DMS53 treated with DMSO at 0.1 percent for 48 hours (cell line): ENCODE measurements at regions not wholly inside any gene's neighbourhood (a gene's known extent, or its start where the extent isn't known, plus 50 kb on each side); places are given as distances from the start of the nearest gene placed in this dataset.
"Not testable (repeated sequence)": the region's sequence is repeated elsewhere in the genome, so short reads cannot be mapped to it uniquely, and the experiment has no call there.

Source experiments
- DNase-seq: peaks from one replicate; lab custom pipeline; 2025; ENCODE audit not compliant: unreplicated experiment; lab: John Stamatoyannopoulos, UW

DNA sequence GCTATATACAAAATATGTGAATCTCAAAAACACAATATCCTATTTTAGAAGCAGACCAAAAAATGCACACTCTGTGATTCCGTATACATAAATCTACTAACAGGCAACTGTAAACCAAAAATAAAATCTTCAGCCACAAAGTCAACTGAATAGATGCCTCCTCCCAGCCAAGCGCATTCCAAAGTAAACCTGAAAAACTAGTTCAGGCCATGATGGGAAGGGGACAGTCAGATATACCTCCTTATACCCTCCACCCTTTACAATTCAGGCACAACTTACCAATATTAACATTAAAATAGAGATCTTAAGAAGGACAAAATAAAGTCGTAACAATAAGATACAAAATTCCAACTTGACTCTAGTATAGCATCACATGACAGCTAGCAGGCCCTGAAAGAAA is 1604.5 kb upstream of the NUDT12 start:
- DNase-seq: no peak

DNA sequence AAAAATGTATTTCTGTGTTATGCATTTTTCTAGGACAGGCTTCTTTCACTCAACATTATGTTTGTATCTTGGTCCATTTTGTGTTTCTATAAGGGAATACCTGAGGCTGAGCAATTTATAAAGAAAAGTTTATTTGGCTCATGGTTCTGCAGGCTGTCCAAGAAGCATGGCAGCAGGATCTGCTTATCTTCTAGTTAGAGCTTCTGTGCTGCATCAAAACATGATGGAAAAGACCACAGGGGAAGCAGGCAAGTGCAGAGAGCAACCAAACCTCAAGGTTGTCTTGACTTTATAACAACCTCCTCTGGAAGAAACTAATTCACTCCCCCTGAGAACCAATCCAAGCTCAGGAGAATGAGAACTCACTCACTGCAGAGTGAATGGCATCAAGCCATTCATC is 1601.0 kb upstream of the NUDT12 start:
- no peak for DNase-seq

DNA sequence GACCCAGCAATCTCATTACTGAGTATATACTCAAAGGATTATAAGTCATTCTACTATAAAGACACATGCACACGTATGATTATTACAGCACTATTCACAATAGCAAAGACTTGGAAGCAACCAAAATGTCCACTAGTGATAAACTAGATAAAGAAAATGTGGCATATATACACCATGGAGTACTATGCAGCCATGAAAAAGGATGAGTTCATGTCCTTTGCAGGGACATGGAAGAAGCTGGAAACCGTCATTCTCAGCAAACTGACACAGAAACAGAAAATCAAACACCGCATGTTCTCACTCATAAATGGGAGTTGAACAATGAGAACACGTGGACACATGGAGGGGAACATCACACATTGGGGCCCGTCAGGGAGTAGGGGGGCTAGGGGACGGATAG is 1600.0 kb upstream of the NUDT12 start:
- not testable (repeated sequence) for DNase-seq

DNA sequence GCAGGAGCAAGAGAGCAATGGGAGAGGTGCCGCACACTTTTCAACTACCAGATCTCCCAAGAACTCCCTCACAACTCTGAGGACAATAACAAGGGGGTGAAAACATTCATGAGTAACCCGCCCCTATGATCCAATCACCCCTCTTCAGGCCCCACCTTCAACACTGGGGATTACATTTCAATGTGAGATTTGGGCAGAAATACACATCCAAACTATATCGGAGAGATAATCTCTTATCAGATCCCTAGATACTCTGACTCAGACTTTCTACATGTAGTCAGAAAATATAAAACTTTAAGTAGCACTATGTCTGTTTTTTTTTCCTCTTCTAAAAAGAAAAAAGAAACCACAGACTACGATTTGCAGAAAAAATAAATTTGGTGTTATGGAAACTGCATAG is 1595.9 kb upstream of the NUDT12 start:
- DNase-seq: no peak

DNA sequence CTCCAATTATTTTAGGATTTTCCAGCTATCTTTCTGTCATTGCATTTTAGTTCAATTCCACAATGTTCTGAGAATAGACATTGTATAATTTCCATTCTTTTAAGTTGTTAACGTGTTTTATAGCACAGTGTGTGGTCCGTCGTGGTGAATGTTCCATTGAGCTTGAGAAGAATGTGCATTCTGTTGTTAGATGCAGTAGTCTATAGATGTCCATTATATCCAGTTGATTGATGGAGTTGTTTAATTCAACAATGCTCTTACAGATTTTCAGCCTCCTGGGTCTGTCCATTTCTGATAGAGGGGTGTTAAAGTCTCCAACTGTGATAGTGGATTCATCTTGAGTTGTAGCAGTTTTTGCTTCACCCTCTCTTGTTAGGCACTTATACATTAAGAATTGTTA is 1587.7 kb upstream of the NUDT12 start:
- DNase-seq: no peak

DNA sequence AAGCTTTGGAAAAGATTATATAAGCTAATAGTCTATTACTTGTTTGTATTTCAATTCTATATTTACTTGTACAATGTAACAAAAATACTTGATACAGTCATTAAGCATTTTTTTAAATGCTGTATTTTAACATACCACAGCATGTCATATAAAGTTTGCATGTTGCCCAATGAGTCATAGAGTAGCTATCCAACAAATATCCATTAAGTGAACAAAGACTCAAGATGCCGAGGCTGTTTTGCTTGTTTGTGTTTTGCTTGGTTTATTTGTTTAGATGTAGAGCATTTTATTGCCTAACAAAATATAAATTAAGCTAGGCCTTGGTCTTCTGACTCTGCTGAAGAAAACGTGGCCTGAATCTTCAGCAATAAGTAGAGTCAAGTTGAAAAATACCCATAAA is 1584.3 kb upstream of the NUDT12 start:
- DNase-seq: no peak

DNA sequence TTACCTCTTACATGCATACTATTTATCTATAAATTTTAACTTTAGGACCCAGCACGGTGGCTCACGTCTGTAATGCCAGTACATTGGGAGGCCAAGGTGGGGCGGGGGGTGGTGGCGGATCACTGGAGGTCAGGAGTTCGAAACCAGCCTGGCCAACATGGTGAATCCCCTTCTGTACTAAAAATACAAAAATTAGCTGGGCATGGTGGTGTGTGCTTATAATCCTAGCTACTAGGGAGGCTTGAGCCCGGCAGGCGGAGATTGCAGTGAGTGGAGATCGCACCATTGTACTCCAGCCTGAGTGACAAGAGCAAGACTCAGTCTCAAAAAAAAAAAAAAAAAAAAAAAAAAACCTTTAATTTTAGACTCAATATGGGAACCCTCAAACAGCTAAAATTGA is 1582.6 kb upstream of the NUDT12 start:
- no peak for DNase-seq

DNA sequence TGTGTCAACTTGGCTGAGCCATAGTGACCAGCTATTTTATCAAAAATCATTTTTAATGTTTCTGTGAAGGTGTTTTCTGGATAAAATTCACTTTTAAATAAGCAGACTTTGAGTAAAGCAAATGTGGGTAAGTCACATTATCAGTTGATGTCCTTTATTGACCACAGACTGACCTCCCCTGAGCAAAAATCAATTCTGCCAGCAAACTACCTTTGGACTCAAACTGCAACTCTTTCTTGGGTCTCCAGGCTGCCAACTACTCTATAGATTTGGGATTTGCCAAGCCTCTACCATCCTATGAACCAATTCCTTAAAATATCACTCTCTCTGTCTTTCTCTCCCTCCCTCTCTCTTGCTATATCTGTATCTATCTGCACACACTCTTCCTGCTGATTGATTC is 1571.7 kb upstream of the NUDT12 start:
- DNase-seq: no peak

DNA sequence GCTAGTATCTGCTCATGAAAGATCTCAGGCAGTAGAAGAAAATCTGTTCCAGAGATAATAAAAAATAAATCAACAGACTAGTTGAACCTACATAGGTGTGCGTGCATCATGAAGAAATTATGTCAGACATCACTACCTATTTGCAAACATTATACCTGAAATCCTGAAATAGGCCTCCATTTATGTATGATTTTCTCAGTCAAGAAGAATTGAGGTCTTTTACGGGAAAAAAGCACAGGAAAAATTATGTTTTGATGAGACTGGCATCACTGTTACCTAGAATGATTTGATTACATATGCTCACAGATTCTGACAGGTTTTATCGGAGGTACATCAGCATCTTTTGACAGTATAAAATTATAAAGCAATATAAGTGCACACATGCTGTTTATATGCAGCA is 1570.5 kb upstream of the NUDT12 start:
- DNase-seq: no peak

DNA sequence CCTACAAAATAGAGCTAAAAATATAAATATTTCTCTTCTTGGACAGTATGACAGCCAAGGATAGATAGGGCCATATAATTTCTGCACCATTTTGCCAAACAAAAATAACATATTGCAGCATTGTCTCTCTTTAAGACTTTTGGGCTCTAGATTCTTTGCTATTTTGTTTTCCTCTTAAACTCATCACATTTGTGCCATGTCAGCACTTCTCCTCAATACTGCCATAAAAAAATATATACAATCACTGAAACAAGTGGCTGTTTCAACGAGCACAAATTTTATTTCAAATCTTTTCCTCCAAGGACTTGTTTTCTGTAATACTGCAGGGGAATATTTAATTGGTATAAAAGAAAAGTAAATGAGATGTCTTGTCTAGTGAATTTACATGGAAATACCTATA is 1570.0 kb upstream of the NUDT12 start:
- no peak for DNase-seq

DNA sequence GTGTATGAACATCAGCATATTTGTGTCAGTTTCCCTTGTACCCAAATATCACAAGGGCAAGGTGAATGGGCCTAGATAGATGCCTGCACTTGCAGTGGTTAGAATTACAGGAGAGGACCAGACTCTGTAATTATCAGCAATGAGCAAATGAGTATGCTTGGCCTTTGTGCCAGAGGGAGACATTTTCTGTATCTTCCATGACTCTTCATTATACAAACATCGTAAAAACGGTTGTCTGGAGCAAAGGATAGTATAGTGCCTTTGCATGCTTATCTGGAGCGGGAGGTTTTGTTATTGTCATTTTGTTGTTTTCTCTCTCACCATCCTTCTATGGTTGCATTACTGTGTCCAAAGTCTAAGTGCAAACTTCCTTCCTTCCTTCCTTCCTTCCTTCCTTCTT is 1568.5 kb upstream of the NUDT12 start:
- no peak for DNase-seq

DNA sequence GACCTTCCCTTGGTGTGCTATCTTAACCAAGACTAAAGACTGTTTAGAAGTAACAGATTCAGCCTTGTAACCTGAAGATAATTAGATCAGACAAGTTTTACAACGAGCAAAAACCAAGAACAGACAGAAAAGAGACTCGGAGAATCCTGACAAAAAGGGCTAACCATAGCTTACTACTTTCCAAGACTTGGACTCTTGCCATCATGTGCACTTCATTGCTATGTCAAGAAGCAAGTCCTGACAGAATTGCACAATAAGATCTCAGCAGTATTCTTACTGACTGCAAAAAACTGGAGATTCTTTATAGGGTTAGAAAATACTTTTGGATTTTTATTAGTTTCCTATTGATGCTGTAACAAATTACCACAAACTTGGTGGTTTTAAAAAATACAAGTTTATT is 1539.0 kb upstream of the NUDT12 start:
- no peak for DNase-seq

DNA sequence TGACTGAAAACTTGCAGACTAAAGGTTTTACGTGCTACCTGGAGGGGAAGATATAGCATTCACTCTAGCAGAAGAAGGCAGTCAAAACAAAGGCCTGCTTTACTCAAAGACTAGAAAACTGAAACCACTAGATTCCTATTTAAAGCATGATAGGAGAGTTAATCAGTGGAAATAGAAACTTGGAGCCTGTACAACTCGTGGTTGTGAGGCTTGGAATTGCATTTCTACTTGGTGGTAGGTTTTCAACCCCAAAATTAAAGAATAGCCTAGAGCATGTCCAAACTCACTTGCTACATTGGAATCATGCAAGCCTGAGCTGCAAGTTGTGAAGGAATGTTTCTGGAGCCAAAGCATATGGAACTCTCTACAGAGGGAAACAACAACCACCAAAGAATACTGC is 1526.4 kb upstream of the NUDT12 start:
- no peak for DNase-seq

DNA sequence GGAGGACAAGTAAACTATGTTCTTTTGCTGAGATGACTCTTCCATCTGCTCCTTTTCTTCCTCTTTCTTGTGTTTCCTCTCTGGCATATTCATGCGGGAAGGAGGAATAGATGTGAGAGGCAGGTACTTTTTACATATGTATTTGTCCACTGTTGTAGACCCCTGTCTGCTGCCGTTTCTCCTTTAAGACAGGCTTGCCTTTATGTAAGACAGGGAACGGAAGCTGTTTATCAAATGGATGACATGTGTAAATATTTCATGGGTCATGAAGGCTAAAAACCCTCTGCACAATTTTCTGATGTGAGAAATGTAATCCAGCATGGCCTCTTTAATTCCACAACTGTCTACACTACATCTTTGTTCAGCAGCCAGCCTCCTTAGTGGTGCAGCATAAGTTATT is 1525.5 kb upstream of the NUDT12 start:
- no peak for DNase-seq

DNA sequence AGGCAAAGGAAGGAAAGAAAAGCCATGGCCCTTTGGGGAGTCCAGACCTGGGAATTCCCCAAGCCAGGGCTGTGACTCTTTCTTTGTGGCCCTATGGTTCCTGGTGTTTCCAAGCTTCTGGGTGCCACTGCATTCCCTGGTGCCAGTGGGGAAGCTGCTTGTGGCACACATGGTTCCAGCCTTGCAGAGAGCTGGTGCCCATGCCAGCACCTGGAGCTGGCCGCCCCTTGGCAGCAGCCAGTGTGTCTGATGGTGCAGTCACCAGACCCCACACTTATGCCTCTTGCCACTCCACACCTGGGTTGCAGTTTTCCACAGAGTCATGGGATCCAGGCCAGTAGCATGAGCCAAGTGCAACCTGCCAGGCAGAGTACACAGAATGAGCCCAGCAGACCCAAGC is 1495.3 kb upstream of the NUDT12 start:
- no peak for DNase-seq

DNA sequence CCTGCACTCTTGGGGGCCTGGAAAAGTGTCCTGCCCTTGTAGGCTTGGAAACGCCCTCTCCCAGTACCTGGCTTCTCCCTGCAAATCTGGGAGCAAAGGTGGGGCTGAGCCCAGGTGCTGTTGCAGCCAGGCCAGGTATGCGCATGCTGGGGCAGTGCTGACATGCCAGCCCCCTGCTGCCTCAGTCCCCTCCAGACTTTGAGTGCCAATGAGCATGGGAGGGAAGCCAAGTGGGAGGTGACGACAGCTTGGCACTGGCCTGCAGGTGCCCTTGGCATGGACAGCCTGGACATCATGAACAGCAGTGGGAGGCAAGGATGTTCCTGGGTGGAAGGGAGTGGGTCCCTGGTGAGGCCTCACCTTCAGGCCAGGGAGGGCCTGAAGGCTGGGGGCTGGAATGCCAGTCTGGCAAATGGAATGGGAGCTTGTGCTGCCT is 1494.4 kb upstream of the NUDT12 start:
- DNase-seq: no peak

DNA sequence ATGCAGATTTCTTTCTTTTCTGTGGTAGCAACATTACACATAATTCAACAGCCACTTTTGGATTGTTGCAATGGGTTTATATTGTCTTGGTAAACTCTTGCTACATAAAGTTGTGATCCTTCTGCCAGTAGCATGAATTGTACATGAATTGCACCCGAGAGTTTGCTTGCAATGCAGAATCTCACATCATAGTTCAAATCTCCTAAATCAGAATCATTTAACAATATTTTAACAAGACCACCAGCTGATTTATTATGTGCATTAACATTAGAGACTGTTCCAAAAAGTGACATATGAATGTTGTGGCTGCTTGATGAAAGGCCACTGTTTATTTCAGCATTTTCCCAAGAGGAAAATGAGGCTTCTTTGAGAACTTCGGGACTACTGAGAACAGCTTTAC is 1491.8 kb upstream of the NUDT12 start:
- no peak for DNase-seq

DNA sequence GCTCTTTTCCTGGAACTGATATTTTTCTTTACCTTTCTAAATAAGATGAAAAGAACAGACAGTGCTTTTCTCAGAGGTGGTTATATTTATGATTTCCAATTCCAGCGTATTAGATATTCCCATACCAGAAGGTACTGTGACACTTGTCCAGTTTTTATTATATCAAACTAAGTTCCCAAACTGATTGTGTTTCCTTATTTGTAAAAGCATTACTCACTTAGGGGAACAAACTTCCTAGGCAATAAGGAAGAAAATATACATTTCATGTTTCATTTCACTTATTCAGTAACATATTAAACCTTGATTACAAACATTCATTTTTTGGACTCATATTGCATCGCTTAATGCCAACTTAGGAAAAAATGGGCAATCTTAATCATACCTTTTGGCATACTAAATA is 1480.0 kb upstream of the NUDT12 start:
- no peak for DNase-seq

DNA sequence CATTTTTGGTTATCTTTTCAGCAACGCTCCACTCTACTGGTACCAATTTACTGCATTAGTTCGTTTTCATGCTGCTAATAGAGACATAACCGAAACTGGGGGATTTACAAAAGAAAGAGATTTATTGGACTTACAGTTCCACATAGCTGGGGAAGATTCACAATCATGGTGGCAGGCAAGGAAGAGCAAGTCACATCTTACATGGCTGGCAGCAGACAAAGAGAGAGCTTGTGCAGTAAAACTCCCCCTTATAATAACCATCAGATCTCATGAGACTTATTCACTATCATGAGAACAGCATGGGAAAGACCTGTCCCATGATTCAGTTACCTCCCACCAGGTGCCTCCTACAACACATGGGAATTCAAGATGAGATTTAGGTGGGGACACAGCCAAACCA is 1474.2 kb upstream of the NUDT12 start:
- not testable (repeated sequence) for DNase-seq

DNA sequence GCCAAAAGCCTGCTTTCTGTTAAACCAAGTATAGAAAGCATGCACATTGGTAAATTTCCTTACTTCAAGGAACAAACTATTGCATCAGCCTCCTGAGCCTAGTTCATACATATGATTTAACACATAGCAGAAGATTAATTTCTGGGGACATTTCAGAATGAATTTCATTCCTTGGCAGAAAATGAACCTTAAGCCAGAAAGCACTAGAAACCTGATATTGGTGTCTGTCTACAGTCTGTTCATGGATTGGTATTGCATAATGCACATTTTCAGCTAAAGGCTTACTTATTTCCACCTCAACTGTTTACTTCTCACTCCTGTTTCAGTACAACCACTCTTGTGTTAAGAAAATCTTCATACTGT is 1471.8 kb upstream of the NUDT12 start:
- no peak for DNase-seq

DNA sequence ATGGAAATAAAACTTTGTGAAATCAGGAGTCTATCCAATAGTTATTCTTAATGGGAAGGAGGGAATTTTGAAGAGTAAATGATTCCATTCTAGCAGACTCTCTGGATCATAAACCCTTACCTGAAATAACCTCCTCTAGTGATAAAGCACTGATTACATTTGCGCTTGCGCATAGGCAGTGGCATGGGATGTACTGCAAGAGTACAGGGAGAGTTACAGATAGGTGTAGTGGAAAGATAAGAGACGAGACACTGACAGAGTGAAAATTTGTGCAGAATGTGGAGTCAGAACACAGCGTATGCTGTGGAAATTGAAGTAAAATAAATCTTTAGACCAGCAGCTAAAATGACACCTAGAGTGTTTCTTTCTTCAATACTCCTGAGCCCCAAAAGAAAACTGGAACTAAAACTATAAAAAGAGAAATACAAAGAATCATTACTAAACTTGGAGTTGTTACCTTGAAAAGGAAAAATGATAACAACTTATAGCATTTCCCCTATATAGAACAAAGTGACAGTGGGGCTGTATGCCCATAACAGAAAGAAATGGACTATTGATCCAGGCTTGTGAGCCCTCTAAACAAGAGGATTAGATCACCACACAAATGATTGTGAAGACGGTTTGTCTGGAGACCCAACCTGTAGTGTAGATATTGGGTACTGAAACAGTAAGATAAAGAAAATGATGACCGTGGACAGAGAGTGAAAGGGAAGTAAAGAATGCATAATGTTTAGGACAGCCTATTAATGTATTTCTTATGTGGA is 1471.2 kb upstream of the NUDT12 start:
- DNase-seq: no peak

DNA sequence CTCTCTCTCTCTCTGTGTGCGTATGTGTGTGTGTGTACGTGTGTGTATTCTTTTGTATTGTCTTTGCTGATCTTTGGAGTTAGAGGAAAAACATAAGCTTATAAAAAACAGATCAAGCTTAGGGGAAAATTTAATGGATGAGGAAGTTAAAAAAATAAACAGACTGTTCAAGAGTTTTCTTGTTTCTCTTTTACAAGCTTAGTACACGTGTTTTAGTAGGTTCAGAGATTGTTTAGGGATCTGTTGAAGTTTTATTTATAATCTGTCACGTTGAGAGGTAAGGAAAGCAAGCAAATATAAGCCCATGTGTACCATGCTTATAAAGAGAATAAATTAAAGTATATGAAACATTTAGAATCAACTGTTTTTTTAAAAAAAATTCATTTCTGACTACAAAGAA is 1470.3 kb upstream of the NUDT12 start:
- no peak for DNase-seq

DNA sequence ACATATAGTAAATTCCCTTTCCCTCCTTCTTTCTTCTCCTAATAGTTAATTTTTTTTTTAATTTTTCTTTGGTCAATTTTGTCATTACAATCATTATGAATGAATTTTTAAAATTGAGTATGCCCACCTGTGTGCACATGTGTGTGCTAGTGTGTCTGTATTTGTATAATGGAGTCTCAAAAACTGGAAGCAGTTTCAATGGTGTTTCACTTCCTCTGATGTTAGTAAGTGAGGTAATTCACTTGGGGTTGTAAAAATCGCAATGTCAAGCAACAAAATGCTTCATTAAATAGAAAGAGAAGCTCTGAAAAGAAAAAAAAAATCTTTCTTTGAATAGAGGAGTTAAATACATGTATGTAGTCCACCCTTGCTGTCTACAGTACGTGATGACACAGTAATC is 1467.6 kb upstream of the NUDT12 start:
- no peak for DNase-seq

DNA sequence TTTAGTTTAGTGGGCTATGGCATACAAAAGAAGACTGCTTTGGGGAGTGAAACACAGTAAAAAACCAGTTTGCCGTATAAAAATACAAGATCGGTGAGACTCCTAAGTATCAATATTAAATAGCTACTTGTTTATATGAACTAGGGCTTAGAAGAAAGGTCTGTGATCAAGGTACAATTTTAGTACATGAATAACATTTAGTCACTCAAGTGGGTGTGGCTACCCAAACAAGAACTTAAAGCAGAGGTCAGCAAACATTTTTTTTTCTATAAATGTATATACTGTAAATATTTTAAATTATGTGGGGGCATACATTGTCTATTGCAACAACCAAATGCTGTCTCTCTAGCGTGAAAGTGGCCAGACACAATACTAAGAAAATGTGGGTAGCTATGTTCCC is 1452.5 kb upstream of the NUDT12 start:
- no peak for DNase-seq
